Ureter (tissue), 1 donor: ENCODE measurements at regions not wholly inside any gene's neighbourhood (a gene's known extent, or its start where the extent isn't known, plus 50 kb on each side); places are given as distances from the start of the nearest gene placed in this dataset.

Experiments
- DNase-seq: peaks from one replicate; pipeline ENCODE4 v3.0.0-alpha.2; 2020; ENCODE audit warnings: low spot score
- donor health status: DM: yes; HTN: yes; CAD: no.

DNA sequence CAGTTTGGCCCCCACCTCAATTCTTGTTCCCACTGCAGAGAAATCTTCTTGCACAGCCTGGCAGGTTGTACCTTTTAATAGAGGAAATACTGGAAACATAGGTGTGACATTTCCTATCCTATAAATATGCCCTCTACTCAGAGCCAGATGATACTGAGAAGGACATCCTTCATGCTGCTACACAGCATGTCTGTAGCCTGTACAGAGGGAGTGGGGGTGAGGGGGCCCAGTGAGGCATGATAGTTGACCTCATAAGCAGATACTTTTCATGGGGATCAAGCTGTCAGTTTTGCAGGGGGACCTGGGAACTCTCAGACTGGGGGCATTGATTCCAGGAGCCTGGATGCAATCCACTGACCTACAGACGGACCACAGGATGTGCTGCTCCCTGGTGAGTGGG is 96.2 kb upstream of the TOP1 start:
- DNase-seq: no peak

DNA sequence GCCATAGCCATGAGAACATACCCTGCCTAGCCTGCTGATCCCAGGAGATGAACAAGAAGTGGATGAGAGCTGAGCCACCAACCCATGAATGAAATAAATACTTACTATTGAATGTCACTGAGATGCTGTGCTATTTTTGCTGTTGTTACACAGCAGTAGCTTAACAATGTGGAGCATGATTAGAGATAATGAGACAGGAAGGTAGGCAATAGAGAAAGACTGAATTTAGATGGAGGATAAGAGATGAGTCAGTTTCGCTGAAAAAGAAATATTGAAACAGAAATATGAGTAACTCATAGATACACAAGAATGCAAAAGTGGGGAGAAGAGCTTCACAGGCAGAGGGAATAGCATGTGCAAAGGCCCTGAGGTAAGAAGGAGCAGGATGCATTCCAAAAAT is 94.9 kb upstream of the TOP1 start:
- DNase-seq: no peak

DNA sequence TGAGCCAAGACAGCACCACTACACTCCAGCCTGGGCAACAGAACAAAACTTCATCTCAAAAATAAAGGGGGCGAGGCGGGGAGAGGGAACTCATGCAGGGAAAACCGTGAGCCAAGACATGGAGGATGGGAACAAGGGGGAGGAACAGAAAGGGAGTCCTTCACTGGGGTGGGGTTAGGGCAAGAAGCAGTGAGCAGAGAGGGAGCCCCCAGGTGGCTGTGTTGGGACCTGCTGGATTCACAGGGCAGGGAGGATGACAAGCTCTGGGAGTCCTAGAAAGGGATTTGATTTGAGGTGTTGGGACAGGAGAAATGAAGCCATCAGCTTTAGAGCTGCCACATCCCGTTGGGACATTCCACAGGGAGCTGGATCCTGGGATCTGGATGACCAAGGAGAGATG is 90.6 kb upstream of the TOP1 start:
- DNase-seq: no peak

DNA sequence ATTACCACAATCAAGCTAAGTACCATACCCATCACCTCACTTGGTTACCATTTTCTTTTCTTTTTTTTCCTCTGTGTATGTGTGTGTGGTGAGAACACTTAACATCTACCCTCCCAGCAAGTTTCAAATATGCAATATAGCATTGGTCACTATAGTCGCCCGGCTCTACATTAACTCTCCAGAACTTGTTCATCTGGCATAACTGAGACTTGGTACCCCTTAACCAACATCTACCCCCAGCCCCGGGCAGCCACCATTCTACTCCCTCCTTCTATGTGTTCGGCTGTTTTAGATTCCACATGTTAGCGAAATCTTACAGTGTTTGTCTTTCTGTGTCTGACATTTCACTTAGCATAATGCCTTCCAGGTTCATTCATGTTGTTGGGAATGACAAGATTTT is 89.0 kb upstream of the TOP1 start:
- DNase-seq: no peak

DNA sequence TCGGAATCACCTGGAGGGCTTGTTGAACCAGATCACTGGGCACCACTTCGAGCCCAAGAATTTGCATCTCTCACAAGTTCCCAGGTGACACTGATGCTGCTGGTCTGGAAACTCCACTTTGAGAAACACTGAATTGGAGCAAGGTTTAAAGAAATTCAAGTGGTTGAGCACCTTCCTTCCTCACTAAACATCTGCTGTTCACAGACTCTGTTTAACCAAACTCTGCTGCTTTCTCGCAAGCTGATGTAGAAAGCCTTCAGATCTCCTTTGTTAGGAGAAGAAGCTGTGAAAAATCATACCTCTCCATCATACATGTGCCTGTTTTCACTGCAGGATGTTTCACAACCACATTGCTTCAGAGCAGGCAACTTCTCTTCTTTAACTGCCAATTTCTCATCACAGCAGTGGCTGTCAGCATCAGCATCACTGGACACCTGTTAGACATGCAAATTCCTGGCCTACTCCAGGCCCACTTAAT is 87.5 kb upstream of the TOP1 start:
- DNase-seq: no peak

DNA sequence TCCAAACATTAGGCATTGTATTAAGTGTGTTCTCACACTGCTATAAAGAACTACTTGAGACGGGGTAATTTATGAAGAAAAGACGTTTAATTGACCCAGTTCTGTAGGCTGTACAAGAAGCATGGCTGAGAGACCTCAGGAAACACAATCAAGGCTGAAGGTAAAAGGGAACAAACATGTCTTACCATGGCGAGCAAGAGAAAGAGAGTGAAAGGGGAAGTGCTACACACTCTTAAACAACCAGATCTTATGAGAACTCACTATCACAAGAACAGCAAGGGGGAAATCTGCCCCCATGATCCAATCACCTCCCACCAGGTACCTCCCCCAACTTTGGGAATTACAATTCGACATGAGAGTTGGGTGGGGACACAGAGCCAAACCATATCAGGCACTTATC is 86.6 kb upstream of the TOP1 start:
- no peak for DNase-seq

DNA sequence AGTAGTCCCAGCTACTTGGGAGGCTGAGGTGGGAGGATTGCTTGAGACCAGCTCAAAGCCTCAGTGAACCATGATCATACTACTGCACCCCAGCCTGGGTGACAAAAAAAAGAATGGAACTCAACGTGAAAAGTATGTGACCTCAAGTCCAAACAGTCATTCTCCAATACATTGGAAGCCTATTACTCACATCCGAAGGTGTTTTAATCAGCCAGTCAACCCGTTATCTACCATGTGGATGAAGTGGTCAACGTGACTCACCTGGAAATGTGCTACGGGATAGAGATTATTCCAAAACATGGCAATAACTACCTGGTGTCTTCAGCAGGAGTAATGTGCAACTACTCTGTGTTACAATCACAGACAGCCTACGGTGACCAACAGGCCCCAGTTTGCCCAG is 85.8 kb upstream of the TOP1 start:
- DNase-seq: no peak

DNA sequence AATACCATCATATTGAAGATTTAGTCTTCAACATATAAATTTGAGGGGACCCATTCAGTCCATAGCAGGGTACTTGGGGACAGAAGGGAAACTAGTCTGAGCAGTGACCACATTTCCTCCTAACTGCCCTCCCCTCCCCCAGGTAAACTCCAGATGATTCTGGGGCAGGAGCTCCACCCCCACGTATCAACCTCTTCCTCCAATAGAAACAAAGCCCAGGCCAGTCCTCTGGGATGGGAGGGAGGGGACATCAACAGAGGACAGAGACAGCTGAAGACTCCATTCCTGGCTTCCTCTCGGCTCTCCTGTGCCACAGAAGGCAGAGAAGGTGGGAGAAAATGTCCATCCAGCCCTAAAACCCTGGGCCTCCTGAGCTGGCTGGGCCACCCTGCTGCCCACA is 85.0 kb upstream of the TOP1 start:
- DNase-seq: no peak

DNA sequence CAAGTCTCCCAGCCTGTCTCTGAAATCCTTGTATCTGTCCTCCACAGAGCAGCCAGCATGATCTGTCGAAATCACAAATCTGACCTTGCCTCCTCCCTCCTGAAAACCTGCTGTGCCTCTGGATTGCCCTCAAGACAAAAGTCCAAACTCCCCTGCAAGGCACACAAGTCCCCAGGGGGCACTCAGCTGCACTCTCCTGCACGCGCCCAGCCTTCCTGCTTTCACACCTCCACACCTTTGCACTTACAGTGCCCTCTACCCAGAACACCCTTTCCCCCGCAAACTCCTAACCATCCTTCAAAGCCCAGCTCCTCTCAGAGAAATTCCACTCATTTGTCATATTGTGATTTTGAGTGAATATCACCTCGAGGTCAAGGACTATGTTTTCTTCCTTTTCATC is 83.4 kb upstream of the TOP1 start:
- DNase-seq: no peak

DNA sequence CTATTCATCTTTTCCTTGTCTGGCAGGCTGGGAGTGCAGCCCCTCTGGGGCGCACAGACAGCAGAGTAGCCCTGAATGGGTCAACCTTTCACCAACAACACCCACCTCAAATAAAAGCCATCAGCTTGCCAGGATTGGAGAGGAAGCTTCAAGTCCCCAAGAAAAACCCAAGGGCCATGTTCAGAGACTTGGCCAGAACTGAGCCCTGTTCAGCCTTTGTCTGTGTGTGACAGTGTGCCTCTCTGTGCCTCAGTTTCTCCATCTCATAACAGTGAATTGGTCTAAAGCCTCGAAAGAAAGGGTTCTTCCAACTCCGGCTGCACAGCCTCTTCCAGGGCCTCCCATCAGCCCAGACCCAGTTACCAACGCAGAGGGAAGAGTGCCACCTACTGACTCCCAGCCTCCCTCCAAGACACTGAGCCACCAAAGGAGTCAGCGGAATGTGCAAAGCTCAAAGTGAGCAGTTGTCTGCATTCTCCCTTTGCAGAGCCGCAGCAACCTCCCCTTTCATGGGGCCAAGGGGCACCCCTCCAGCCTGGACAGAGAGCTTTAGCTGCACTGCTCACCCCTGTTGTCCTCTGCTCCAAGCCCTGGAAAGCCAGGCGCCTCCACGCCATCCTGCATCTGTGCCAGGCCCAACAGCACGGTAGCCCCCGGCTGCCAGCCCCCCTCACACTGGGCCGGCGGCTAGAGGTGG is 82.7 kb upstream of the TOP1 start:
- DNase-seq: peak; percentile 67

DNA sequence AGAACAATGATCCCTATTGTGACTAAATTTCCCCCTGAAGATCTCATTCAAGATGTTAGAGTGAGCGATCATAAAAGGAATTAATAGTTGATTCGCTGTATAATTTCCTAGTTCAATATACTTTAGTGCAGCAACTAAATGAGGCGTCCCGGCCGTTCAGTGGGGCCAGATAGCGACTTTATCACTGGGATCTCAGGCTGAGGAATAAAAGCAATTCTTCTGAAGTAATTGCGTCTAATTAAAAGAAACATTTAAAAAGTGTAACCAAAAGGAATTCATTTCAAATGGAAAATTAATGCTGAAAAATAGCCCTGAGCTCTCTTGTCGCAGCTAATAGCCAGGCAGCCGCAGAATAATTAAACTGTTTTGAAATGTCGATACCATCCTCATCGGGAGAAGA is 82.2 kb upstream of the TOP1 start:
- DNase-seq: no peak

DNA sequence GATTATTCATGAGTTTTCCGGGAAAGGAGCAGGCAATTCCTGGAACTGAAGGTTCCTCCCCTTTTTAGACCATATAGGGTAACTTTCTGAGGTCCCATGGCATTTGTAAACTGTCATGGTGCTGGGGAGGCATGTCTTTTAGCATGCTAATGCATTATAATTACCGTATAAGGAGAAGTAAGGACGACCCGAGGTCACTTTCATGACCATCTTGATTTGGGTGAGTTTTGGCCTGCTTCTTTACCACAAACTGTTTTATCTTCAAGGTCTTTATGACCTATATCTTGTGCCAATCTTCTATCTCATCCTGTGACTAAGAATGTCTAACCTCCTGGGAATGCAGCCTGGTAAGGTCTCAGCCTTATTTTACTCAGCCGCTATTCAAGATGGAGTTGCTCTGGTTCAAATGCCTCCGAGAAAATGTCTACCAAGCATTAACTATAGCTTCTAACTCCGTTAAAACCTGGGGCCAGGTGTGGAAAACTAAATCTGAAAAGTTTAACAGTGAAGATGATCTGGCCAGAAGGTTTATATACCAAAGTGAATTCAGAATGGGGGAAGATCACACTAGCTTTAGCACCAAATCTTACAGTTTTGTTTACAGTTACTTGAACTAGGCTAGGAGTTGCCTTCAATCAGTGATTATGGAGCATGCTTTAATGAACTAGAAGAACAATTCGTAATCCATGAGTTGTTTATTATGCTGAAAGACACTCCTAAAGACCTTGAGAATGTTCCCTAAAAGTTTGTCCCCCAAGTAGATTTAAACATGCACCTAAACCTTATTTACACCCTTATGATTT is 80.0 kb upstream of the TOP1 start:
- DNase-seq: no peak

DNA sequence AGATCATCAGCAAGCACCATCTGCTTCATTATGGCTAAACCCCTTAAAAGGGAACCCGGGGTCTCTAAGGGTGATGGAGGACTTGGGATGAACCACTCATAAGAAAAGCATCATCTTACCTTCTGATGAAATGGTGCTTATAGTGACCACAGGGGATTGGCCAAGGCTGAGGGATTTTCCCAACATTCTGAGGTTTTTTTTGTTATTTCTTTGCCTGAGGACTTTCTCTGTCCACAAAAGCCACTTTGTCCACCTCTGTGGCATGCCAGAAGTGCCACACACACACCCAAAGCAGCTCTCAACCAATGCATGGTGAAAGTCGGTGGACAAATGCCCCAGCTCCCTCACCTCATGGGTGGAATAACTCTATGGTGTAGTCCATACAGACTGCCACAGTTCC is 79.3 kb upstream of the TOP1 start:
- no peak for DNase-seq

DNA sequence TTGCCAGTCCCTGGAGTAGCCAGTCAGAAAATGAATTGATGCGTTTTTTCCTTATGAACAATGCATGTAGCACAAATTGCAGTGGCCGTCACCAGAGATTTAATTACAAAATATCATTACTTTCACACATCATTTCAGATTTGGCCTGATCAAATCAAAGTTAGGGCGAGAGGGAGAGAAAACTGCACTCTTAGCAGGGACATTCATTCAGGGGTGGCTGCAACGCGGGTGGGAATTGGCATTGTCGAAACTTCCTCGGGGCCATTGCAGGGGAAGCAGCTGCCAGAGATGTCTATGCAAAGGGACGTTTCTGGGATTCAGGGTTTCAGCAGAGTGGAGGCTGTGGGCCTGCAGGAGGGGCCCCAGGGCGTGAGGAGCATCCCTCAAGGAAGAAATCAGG is 76.5 kb upstream of the TOP1 start:
- DNase-seq: peak; percentile 7

DNA sequence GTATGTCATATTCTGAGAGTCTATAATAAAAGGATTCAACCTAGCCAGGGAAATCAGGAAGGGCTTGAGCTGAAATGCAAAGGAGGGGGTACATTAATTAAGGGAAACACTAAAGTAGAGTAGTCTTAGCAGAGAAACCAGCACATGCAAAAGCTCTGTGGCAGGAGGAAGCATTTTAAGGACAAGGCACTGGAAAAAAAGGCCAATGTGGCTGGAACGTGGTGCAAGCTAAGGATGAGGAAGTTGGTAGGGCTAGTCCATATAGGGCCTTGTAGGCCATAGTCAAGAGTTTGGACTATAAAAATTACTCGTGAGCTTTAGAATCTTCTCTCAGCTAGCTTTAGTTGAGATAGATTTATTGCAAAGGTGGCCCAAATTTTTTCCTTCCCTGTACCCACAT is 75.2 kb upstream of the TOP1 start:
- no peak for DNase-seq

DNA sequence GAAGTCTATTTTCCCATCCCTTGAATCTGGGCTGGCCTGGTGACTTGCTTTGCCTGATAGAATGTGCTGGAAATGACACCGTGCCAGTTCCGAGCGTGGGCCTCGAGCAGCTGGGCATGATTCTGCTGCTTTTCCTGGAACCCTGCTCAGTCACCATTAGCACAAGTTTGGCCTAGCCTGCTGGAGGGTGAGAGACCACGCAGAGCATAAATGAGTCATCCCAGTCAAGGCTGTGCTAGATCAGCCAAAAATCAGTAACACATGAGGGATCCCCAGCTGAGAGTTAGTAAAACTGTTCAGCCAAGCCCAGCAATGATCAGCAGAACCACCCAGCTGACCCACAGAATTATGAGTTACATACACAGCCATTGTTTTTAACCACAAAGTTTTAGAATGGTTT is 74.8 kb upstream of the TOP1 start:
- peak; percentile 5 for DNase-seq

DNA sequence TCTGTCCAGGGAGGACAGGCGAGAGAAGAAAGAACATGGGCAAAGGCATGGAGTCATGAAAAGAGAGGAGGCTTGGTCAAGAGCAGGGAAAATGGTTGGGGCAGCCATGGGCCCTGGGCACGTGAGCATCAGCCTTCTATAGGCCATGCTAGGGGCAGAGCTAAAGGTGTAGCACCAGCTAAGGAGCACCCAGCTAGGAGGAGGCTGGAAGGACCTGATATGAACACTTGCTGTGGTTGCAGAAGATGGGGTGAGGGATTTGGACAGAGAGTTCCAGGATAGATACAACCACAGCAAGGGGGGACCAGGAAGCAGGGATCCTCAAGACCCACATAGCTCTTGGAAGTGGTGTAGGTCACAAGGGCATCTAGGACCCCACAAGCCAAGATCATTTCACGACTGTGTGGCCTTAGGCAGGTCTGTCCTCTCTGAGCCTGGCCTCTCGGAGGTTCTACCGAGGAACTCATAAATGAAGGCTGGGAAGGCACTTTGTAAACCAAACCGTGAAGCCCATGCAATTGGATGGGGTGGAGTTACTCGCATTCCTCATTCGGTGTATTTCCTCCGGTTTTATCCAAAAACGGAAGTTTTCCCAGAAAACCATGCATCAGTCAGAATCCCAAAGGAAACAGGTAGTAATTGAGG is 74.0 kb upstream of the TOP1 start:
- DNase-seq: peak; percentile 18

DNA sequence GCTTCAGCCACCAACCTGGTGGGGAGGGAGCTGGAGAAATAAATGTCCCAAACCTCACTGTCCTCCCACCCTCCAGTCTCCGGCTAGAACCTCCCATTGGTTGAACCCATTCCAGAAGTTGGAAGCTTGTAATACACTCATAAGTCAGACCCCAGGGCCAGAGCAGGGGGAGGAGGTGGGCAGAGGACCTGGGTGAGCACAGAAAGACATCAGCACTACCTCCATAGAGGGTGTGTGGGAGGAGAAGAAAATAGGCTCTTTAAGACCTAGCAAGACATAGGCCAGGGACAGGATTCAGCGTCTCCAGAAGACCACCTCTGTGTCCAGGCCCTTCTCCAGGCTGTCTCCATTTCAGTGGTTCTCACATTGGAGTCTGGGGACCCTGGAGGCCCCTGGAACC is 73.3 kb upstream of the TOP1 start:
- DNase-seq: peak; percentile 37

DNA sequence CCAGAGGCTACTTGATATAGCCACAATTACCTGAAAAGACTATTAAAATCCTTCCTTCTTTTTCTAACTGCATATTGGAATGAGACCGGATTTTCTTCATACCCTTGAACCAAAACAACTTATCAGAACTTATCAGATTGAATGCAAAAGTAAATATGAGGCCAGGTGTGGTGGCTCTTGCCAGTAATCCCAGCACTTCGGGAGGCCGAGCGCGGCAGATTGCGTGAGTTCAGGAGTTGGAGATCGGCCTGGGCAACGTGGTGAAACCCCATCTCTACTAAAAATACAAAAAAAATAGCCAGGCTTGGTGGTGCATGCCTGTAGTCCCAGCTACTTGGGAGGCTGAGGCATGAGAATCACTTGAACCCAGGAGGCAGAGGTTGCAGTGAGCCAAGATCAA is 72.8 kb upstream of the TOP1 start:
- DNase-seq: peak; percentile 36

DNA sequence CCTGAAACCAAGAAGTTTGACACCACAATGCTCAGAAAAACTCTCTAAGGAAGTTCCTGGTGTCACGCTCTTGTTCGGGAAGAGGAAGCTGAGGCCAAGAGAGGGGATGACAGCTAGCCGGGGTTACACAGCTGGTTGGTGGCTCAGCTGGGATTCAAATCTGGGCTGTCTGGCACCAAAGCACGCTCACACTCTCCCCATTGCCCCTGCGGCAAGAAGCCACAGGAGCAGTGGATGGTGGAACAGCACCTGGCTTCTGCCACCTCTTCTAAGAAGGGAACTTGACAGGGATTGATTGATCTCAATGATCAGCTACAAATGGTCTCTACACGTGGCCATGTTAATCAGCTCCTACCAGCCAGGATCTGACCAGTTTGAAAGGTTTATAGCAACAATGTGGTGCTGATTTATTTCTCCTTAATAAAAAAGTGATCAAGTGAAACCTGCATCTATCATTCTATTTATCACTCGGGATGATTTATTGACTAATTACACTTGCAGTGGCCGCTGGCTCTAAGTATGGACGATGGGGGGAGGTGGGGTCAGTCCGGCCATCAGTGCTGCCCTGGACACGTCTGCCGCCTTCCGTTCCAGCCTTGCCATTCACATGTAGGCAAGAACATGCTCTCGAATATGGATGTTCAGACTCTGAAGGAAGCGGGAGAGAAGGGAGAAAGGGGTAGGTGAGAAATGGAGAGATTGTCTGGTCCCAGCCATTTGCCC is 71.9 kb upstream of the TOP1 start:
- DNase-seq: peak; percentile 39

DNA sequence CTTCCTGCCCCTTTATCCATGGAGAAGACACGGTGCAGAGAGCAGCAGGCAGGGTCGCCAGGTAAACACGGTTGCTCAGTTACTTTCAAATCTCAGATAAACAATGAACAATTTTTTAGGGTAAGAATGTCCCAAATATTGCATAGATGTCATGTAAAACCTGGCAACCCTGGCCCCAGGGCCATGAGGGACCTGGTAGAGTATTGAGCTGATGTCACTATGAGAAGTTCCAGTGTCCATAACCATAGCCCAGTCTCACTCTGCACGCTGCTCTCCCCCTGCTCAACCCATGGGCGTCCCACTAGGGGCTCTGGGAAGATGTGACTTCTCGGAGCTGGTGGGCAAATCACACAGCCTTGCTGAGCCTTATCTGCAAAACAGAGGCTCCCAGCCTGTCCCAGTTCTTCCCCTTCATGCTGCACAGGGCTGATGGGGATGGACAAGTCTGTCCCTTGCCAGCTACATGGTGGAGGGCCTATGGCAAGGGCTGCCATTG is 71.3 kb upstream of the TOP1 start:
- DNase-seq: peak; percentile 20

DNA sequence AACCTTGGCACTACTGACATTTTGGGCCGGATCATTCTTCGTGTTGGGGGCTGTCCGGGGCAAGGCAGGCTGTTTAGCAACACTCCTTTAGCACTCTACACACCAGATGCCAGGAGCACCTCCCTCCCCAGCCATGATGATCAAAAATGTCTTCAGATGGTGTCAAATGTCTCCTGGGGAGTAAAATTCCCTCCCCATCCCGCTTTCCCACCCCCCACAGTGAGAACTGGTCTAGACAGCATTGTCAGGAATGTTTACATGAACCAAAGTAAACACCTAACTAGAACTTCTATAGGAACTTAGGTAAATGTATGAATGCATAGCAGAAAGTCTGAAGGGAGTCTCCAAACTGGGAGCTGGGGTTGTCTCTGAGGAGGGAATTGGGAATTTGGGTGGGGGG is 70.0 kb upstream of the TOP1 start:
- peak; percentile 32 for DNase-seq
